WTC11 (cell line): ENCODE measurements at regions not wholly inside any gene's neighbourhood (a gene's known extent, or its start where the extent isn't known, plus 50 kb on each side); places are given as distances from the start of the nearest gene placed in this dataset.

Source experiments
- CREB1 ChIP-seq: sonication (generic); formaldehyde crosslinking; IDR thresholded peaks from 2 replicates; pipeline ENCODE4 v1.8.0; 2023; ENCODE audit warnings: mild to moderate bottlenecking, missing genetic modification reagents
- ELF4 ChIP-seq: sonication (generic); formaldehyde crosslinking; IDR thresholded peaks from 2 replicates; pipeline ENCODE4 v1.8.1; 2022; ENCODE audit warnings: low read depth, mild to moderate bottlenecking, moderate library complexity, missing genetic modification reagents
- FOXP1 ChIP-seq: sonication (generic); formaldehyde crosslinking; IDR thresholded peaks from 2 replicates; pipeline ENCODE4 v1.8.0; 2022; ENCODE audit warnings: missing genetic modification reagents, mild to moderate bottlenecking, moderate library complexity, borderline replicate concordance
- JUN ChIP-seq: sonication (generic); formaldehyde crosslinking; IDR thresholded peaks from 2 replicates; pipeline ENCODE4 v1.8.0; 2023; ENCODE audit warnings: mild to moderate bottlenecking, missing genetic modification reagents
- RELA ChIP-seq: sonication (generic); formaldehyde crosslinking; IDR thresholded peaks from 2 replicates; pipeline ENCODE4 v1.8.1; 2022; ENCODE audit warnings: missing genetic modification reagents, mild to moderate bottlenecking, borderline replicate concordance
- SMAD3 ChIP-seq: sonication (generic); formaldehyde crosslinking; IDR thresholded peaks from 2 replicates; pipeline ENCODE4 v1.8.0; 2022; ENCODE audit warnings: missing genetic modification reagents, mild to moderate bottlenecking, borderline replicate concordance
- SP1 ChIP-seq: sonication (generic); formaldehyde crosslinking; conservative IDR thresholded peaks from 2 replicates; pipeline ENCODE4 v1.8.1; 2022; ENCODE audit warnings: missing genetic modification reagents
- ZNF138 ChIP-seq: sonication (generic); formaldehyde crosslinking; conservative IDR thresholded peaks from 2 replicates; pipeline ENCODE4 v1.8.1; 2022; ENCODE audit warnings: mild to moderate bottlenecking, moderate library complexity, missing genetic modification reagents
- ZNF232 ChIP-seq: sonication (generic); formaldehyde crosslinking; IDR thresholded peaks from 2 replicates; pipeline ENCODE4 v1.8.0; 2022; ENCODE audit warnings: mild to moderate bottlenecking, missing genetic modification reagents
- TF ChIP-seq, protein P1 (sequence below): fragments of 200-600 bp; IDR thresholded peaks from 2 replicates; pipeline ENCODE4 v1.8.0; 2022; ENCODE audit warnings: antibody characterized with exemption
- TF ChIP-seq, protein P2 (sequence below): sonication (generic); formaldehyde crosslinking; IDR thresholded peaks from 2 replicates; pipeline ENCODE4 v1.8.1; 2022; ENCODE audit warnings: low read depth, missing genetic modification reagents, borderline replicate concordance

DNA sequence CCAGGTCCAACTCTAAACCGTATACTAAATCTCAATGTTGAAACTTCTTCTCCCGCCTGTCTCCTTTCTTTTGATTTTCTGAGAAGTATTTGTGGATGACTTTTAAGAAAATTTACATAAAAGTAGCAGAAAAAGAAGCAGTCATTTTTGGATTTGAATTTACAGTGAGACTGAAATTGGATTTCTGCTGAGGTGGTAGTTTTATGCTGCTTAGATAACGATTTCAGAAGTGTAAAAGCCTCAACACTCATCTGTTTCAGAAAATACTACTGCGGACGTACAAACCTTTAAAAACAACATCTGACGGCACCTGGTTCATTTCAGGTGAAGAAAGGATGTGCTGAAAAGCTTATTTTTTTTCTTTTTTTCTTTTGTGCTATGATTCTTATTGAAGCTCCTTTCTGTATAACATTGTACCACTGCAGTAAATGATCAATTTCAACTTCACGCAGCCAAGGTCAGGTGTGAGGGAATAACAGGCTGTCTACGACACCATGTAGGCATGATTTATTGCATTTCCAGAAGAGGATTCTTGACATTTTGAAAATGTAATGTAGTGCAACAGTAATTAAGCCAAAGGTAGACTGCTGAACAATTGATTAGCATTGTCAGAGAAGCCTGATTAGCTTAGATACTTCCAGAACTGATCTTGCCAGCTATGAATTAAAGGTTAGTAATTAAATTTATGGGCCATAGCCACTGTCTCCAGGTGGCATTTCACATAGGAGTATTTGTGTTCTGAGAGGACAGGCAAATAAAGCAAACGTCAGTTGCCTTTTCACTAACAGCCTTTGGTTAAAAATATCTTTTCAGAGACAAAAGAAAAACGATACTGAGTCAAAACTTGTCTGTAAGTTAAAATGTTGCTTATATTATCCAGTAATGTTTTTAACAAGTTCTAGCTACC is 134.6 kb upstream of the KBTBD8 start:
- TF ChIP-seq, protein P1, sequence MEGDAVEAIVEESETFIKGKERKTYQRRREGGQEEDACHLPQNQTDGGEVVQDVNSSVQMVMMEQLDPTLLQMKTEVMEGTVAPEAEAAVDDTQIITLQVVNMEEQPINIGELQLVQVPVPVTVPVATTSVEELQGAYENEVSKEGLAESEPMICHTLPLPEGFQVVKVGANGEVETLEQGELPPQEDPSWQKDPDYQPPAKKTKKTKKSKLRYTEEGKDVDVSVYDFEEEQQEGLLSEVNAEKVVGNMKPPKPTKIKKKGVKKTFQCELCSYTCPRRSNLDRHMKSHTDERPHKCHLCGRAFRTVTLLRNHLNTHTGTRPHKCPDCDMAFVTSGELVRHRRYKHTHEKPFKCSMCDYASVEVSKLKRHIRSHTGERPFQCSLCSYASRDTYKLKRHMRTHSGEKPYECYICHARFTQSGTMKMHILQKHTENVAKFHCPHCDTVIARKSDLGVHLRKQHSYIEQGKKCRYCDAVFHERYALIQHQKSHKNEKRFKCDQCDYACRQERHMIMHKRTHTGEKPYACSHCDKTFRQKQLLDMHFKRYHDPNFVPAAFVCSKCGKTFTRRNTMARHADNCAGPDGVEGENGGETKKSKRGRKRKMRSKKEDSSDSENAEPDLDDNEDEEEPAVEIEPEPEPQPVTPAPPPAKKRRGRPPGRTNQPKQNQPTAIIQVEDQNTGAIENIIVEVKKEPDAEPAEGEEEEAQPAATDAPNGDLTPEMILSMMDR = no peak
- TF ChIP-seq FOXP1 (CRISPR knock-in tag) (no peak), RELA (CRISPR knock-in tag) (no peak), ZNF138 (no peak), ZNF232 (no peak), CREB1 (CRISPR knock-in tag) (no peak), SMAD3 (no peak), SP1 (CRISPR knock-in tag) (no peak), JUN (CRISPR knock-in tag) (no peak), ELF4 (CRISPR knock-in tag) (no peak)
- TF ChIP-seq, protein P2, sequence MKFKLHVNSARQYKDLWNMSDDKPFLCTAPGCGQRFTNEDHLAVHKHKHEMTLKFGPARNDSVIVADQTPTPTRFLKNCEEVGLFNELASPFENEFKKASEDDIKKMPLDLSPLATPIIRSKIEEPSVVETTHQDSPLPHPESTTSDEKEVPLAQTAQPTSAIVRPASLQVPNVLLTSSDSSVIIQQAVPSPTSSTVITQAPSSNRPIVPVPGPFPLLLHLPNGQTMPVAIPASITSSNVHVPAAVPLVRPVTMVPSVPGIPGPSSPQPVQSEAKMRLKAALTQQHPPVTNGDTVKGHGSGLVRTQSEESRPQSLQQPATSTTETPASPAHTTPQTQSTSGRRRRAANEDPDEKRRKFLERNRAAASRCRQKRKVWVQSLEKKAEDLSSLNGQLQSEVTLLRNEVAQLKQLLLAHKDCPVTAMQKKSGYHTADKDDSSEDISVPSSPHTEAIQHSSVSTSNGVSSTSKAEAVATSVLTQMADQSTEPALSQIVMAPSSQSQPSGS (CRISPR knock-in tag) = no peak
